Thyroid gland (tissue), 4 donors: ENCODE measurements at regions not wholly inside any gene's neighbourhood (a gene's known extent, or its start where the extent isn't known, plus 50 kb on each side); places are given as distances from the start of the nearest gene placed in this dataset.

ENCODE experiments used
- POLR2A ChIP-seq, 2 donors: fragments of 450-650 bp; IDR thresholded peaks; one replicate each; pipeline ENCODE4 v1.6.1; 2017; ENCODE audit warnings: antibody characterized with exemption in 2 of 2, mild to moderate bottlenecking in 2 of 2, moderate library complexity in 1 of 2
- TF ChIP-seq, protein P1 (sequence below), 6 experiments: fragments of 200-600 bp in 3 of 6; fragments of 450-650 bp in 3 of 6; sonication (generic) in 3 of 6; IDR thresholded peaks; one replicate each; pipeline ENCODE4 v1.5.1; 2016 to 2019; ENCODE audit warnings: antibody characterized with exemption in 6 of 6, mild to moderate bottlenecking in 2 of 6, inconsistent platforms in 1 of 6, moderate library complexity in 1 of 6

GRCh38 chr4:108263057-108263456 is 94.3 kb upstream of the LEF1 start:
- TF ChIP-seq, protein P1, sequence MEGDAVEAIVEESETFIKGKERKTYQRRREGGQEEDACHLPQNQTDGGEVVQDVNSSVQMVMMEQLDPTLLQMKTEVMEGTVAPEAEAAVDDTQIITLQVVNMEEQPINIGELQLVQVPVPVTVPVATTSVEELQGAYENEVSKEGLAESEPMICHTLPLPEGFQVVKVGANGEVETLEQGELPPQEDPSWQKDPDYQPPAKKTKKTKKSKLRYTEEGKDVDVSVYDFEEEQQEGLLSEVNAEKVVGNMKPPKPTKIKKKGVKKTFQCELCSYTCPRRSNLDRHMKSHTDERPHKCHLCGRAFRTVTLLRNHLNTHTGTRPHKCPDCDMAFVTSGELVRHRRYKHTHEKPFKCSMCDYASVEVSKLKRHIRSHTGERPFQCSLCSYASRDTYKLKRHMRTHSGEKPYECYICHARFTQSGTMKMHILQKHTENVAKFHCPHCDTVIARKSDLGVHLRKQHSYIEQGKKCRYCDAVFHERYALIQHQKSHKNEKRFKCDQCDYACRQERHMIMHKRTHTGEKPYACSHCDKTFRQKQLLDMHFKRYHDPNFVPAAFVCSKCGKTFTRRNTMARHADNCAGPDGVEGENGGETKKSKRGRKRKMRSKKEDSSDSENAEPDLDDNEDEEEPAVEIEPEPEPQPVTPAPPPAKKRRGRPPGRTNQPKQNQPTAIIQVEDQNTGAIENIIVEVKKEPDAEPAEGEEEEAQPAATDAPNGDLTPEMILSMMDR (IDR thresholded peaks at IDR 0.05), result no peak
- TF ChIP-seq POLR2A (IDR thresholded peaks at IDR 0.05), result no peak
